GM21576 (cell line): ENCODE measurements at regions not wholly inside any gene's neighbourhood (a gene's known extent, or its start where the extent isn't known, plus 50 kb on each side); places are given as distances from the start of the nearest gene placed in this dataset.
A peak's percentile ranks its signal among the peaks of the same experiment; 100 is the strongest.
"Not testable (repeated sequence)": the region's sequence is repeated elsewhere in the genome, so short reads cannot be mapped to it uniquely, and the experiment has no call there.

Experiments used
- ATAC-seq: cut with Tn5 transposase; IDR thresholded peaks from one replicate; pipeline ENCODE4 v1.9.1; 2021; ENCODE audit warnings: mild to moderate bottlenecking, moderate library complexity; ENCODE audit not compliant: unreplicated experiment

DNA sequence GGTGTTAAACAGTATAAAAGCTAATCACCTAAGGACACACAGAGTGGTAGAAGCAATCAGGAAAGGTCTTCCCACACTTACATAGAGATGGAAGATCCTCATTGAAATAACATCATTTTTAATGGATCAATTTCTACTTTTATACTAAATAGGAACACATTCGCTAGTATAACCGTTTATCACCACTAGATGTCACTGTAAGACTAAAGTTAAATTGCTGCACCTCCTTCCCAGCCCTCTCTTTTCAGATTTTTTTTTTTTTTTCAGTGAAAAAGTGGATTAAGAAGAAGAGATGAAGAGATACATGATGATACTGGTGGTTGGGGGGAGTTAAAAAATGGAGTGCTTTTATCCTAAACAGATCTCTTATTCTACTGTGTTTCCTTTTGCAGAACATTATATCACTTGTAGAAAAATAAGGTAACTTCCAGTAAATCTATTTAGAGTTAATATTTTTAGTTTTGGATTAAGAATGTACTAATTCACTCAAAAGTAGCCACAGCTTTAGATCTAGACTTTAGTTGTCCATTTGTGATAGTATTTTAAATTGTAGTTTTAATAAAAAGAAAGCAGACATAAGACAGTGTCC is 116.9 kb upstream of the ARRDC3 start:
- peak; percentile 66 for ATAC-seq

DNA sequence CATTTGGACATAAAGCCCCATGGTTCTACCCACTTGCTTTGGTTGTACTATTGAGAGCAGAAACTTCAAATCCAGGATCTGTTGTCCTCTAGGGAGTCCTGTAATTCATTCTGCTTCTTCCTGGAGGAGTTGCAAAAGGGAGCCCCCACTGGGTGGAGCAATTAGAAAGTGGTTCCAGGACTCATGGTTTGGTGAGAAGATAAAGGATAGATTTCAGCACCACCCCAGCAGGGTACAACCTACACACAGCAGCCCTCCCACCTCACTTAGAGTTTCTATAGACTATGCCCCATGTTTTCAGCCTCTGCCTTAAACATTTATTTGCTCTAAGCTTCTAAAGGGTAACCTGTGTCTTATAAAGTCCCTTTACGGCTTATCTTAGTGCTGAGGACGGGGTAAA is 112.6 kb upstream of the ARRDC3 start:
- no peak for ATAC-seq

DNA sequence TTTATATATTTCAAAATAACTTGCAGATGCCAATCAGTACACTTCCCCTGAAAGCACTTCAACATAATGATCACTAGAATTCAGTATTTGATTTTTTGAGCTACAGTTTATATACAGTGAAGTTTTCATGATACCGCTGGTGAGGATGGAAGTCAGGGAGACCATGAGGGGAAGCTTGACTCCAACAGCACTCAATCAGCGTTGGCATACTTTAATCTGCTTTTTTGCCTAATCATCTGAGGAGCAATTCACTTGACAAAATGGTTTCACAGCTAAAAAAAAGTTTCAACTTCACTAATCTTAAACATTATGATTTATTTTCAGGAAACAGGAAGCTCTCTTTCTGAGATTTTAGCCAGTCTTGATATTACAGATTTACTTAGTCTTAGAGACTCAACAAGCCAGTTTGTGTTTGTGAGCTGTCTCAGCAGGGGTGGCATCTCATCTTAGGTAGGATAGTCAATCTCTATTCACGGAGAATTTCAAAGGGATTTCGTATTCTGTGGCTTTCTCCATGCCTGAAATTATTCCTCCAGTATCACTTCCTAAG is 111.4 kb upstream of the ARRDC3 start:
- ATAC-seq = no peak

DNA sequence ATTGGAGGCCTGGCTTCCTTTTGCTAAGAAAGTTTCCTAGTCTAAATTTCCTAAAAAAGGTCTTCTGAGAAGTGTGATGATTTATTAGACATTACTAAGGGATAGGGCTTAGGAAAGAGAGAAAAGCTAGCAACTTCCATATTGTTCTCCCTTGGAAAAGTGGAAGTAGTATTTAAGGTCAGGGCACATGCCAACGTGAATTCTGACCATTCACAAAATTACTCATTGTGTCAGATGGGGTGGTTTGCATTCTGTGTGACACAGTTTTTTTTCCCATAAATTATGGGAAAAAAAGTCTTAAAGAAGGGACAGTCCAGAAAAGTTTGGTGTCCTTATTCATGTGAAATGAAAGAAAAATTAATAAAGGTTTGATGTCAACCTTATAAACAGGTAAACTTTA is 110.0 kb upstream of the ARRDC3 start:
- no peak for ATAC-seq

DNA sequence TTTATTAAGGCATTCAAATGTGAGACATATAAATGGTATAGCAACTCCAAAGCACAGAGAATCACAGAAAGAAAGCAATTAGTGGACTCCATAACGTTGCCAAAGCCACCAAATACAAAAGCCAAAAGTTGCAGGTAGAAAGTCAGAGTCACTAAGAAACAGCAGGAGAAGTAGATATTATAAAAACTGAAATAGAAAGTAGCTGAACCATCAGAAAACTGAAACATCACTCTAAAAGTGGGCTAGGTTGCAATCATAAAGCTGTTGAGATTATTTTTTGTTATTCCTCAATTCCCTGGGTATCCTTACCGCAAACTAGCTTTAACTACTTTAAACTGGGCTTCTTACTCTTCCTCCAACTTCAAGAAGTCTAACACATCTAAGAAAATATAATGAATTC is 108.1 kb upstream of the ARRDC3 start:
- no peak for ATAC-seq

DNA sequence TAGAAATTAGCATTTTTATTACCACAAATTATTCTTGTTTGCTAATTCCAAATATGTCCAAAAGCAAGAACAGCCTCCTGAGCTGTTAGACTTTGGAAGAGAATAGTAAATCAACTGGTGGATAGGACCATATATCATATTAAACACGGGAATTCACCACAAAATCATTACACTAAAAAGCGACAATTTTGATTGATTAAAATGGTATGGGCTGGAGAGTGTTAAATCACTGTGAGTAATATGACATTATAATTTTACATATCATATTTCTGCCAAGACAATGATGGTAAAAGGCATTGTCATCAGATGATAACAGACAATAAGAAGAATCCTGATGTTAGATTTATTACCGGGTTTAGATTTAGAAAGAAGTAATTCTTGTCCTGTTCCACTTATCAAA is 107.2 kb upstream of the ARRDC3 start:
- no peak for ATAC-seq

DNA sequence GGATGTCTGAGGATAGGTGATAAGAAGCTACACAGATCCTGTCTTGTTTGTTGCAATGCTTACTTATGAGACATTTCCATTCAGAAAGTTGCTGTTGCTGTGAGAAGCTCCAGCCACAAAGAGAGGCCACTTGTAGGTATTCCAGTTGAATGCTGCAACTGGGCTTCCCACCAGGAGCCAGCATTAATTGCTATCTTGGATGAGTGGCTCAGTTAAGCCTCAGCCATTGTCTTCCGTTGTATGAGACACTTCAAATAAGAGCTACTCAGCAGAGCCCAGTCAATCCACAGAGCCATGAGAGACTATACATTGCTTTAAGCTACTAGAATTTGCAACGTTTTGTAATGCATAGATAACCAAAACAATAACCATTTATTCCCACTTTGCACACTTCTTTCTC is 104.3 kb upstream of the ARRDC3 start:
- ATAC-seq = no peak

DNA sequence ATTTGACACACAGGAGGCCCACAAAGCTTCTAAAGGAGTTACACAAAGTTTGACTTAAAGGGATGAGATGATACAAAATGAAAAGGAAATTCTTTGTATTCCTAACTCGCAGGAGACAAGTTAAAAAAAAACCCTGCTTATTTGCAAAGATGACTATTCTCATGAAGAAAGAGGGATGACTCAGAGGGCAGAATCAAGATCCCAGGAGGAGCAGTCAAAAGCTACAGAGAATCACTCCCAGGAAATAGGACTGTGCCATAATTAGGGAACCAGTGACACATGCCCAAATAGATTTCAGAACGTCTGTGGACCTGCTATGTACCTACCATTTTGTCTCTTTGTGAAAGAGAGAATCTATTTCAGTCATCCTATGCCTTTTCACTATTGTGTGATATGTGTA is 103.5 kb upstream of the ARRDC3 start:
- no peak for ATAC-seq

DNA sequence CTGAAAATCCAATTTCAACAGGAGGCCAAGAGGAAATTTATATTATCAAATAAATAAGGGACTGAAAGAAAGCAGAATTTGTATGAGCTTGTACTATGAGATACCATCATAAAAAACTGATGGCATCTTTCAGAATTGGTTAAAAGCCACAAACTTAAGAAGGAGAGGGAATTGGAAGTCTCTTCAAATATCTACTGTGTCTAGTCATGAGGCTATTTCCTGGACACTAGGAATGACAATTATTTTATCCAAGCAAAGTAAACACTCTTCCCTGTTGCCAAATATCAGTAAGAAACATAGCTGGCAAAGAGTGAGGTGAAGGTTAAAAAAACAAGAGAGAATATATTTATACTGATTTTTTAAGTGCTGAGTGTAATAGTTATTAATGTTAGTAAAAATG is 101.5 kb upstream of the ARRDC3 start:
- no peak for ATAC-seq

DNA sequence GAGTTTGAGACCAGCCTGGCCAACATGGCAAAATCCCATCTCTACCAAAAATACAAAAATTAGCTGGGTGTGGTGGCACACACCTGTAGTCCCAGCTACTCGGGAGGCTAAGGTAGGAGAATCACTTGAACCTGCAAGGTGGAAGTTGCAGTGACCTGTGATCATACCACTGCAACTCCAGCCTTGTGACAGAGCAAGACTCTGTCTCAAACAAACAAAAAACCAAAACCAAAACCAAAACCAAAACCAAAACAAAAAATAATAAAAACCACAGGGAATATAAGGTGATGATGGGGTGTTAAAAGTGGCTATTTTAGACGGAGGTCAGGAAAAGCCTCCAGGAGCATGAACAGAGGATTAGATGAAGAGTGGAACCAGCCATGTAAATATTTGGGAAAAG is 96.3 kb upstream of the ARRDC3 start:
- peak; percentile 47 for ATAC-seq

DNA sequence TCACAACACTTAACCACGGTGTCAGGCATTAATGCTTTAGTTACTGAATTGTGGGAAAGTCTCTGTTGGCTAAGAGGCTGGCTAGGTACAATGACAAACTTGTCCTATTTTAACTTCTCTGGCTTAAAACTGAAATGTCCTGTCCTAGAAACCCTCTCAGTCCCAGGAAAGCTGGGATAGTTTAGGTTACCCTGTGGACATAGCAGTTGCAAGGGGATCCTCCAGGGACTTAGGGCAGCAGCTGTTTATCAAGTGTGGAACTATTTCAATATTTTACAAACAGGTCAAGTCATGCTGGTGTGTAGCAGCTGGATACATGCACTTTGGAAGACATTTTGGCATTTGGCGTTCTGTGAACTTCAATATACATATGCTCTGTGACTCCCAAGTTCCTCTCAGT is 95.0 kb upstream of the ARRDC3 start:
- ATAC-seq = no peak

DNA sequence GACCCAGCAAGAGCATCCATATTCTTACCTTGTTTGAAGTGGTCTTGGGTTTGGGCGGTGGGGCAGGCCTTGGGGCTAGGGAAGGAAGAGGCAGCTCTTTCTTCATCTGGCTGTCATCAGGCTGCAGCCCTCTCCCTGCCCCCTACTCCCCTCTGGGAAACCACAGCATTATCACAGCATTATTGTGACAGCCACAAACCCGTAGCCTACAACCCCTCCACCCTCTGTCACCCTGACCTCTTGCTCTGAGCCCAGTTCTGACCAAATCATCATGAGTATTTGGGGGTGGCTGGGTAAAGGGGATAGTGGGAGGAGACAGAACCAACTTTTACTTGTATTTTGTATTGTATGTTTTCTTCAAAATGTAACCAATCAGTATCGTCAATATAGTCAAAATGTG is 94.3 kb upstream of the ARRDC3 start:
- ATAC-seq = no peak

DNA sequence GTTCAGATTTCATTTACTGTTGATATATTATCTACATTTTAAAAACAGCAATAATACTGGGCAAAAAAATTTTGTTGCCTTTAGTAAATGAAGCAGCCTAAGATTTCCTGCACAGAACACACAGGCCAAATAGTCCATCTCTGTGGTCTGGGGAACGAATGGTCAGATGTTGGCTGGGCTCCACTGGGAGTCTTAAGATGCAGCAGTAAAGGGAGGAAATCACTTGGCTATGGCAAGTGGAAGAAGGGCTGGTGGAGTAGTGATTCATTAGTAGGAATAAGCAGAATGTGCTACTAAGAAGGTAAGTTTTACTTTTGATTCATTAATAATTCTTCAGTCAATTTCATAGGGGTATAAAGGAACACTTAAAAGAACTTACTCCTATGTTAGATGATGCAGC is 91.1 kb upstream of the ARRDC3 start:
- ATAC-seq = no peak

DNA sequence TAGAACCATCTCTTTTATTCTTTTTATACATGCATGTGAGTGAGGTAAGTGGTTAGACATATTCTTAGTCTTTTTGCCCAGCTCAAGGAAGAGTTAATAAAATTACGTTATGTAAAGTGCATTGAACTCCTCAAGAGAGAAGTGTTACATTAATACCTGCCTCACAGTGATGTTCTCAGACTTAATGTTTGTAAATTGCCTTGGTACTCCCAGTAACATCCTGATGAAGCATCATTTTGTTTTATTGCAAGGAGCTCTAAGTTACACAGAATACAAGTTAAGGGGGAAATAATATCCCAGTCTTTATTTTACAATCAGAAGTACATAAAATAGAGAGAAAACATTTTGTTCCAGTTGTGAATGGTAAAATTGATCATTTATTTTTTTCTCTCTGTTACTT is 89.5 kb upstream of the ARRDC3 start:
- no peak for ATAC-seq

DNA sequence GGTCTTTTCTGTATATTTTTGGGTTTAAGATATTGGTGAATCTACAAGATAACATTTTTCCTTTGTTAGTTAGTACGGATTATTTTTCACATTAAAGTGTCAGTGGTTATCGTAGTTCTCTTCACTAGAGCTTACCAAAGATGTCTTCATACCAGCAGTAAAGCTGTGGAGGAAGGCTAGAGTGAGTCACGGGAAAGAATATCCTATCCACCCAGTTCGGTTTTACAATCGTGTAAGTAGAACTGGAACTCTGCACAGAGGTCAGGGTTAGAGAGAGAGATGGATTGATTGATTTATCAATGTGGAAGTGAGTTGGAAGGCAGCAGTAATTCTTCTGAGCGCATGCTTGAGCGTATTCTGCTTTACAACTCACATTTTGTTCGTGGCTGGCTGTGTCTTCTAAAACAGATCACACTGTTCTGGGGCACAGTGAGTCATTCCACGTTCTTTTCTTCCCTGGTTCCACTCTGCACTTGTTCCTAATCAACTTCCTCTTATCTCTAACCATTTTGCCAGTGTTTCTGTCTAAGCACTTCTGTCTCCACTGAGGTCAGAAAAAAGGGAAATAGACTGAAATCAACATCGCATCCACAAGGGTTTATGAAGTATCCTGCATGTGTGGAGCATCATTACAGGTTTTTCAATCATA is 86.5 kb upstream of the ARRDC3 start:
- ATAC-seq = no peak

DNA sequence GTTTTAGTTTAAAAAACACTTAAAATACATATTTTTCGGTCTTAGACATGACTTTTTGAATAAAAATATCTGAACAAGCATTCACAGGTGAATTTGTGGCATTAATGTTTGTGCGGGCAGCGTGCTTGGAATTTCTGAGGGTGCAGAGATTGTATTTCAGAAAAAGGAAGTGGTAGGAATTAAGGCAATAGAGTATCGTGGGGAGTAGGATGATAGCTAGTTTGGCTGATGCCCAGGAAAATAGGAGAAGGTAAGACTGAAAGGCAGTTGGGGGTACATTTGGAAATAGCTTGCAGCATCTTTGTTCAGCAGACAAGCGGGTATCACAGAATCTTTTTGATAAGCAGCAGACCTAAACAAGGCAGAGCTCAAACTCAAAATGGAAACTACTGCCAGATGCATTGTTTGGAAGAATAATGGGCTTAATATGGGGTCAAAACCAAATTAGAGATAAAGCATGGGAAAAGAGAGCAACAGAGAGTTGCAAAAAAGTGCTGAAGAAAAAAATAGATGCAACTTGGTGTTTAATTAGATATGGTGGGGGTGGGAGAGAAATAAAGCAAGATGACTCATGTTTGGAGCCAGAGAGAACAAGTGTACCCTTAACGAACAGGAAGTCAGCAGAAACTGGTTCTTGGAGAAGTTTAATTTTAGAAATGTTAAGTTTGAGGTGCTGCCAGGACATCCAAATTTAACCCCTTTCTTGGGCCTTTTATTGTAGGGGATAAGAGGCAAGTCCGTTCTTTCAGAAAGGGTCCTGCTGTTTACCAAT is 85.7 kb upstream of the ARRDC3 start:
- ATAC-seq = no peak

DNA sequence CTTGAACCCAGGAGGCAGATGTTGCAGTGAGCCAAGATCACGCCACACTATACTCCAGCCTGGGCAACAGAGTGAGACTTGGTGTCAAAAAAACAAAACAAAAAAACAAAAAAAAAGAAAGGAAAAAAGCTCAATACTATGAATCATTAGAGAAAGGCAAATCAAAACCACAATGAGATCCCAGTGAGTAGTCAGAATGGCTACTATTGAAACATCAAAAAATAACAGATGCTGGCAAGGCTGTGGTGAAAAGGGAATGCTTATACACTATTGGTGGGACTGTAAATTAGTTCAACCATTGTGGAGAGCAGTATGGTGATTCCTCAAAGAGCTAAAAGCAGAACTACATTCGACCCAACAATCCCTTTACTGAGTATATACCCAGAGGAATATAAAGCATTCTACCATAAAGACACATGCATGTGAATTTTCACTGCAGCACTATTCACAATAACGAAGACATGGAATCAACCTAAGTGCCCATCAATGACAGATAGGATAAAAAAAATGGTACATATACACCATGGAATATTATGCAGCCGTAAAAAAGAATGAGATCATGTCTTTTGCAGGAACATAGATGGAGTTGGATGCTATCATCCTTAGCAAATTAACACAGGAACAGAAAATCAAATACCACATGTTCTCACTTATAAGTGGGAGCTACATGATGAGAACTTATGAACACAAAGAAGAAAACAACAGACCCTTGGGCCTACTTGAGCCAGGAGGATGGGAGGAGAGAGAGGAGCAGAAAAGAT is 81.9 kb upstream of the ARRDC3 start:
- no peak for ATAC-seq

DNA sequence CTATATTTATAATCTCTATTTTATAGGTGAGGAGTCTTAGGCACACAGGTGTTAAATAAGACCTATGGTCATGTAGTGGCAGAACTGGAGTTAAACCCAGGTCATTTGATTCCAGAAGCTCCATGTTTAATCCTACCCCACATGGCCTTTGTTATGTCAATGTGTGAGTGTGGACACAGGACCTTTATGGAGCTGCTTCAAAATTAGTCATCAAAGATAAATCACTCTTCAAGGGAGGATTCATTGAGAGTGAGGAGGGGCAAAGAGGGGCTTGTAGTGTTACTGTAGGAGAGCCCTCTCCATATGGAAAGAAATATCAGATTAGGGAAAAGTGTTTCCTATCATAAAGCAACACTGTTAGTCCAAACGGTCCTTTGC is 74.6 kb upstream of the ARRDC3 start:
- no peak for ATAC-seq

DNA sequence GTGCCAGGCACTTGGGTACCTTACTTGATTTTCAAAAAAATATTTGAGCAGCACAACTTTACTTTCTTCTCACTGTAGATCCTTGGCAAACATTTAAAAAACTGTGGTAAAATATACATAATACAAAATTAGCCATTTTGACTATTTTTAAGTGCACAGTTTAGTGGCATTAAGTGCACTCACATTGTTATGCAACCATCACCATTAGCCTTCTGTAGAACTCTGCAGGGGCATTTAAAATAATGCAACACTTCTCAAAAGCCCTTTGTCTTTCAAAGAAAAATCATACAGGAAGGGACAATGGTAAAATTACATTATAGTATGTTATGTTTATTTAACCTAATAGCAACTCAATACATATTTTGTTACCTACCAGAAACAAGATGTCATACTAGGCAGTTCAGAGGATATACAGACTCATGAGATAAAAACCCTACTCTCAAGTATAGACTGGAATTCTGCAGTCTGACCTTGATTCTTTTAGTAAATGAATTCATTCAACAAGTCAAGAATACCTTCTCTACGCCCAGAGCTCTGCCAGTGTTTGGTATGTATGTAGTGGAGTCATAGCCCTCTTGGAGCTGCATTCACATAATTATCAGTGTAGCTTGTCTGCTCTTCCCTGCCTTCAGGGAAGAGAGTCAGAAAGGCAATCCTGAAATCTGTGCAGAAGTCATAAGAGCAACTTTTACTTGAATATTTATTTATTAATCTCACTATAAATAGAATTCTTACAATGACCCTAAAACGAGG is 74.0 kb upstream of the ARRDC3 start:
- ATAC-seq = no peak

DNA sequence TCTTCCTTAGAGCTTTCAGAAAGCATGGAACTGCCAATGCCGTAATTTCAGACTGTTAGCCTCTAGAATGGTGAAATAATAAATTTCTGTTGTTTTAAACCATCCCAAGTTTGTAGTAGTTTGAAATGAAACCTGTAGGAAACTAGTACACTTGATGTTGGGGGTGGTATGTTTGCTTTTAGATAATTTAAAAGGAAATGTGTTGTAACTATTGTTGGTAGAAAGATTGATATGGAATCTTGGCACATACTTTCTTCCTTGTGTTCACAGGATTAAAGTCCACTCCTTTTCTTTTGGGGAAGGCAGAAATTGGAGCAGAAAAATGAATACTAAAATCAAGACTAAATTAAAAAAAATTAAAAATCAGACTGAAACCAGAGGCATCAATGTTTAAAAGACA is 66.0 kb upstream of the ARRDC3 start:
- no peak for ATAC-seq

DNA sequence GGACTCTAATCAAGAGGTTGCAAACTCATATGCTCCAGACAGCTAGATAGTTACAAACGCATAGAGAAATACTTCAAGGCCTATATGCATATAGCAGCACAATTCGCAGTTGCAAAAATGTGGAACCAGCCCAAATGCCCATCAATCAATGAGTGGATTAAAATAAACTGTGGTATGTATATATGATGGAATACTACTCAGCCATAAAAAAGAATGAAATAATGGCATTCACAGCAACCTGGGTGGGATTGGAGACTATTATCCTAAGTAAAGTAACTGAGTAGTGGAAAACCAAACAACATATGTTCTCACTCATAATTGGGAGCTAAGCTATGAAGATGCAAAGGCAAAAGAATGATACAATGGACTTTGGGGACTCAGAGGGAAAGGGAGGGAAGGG is 65.0 kb upstream of the ARRDC3 start:
- ATAC-seq = not testable (repeated sequence)
